ENCODE measurements at regions not wholly inside any gene's neighbourhood (a gene's known extent, or its start where the extent isn't known, plus 50 kb on each side); places are given as distances from the start of the nearest gene placed in this dataset.

GRCh38 chr17:36784633-36785032 is 152.6 kb upstream of the LHX1 start:
- H3K79me2 ChIP-seq (ENCODE audit: control insufficient read depth in 1 of 2, insufficient read depth in 2 of 2, low read length in 2 of 2): no peaks in the 10 kb centered on the region
- POLR2A ChIA-PET (ENCODE audit: partially characterized antibody): interaction anchor here (0.9 kb wide), 1 partner anchor 10 kb away, joined by 3 read pairs; no protein-coding TSS in a partner anchor
- no peaks in the 10 kb centered on the region for H3K36me3 ChIP-seq (ENCODE audit: control insufficient read depth in 2 of 4, insufficient read depth in 4 of 4, low read length in 3 of 4)
- no peak overlapping the region for H3K14ac ChIP-seq (ENCODE audit: insufficient read length)
- H4K5ac ChIP-seq (ENCODE audit: insufficient read length, low read depth, low read length): no peak overlapping the region
- H3K56ac ChIP-seq (replicated peaks; ENCODE audit: insufficient read length, low read depth, low read length): no peak overlapping the region
- H3K4me3 ChIP-seq (ENCODE audit: extremely low read depth in 1 of 4, insufficient read depth in 2 of 4, low read depth in 3 of 4, low read length in 4 of 4): no peak overlapping the region
- no peak overlapping the region for H3K4me2 ChIP-seq (ENCODE audit: insufficient read depth in 1 of 2, low read depth in 2 of 2, low read length in 2 of 2)
- H3K23me2 ChIP-seq (ENCODE audit: low read depth, low read length): no peaks in the 10 kb centered on the region
- no peak for DNase-seq (ENCODE audit: low read depth in 1 of 2, low spot score in 2 of 2)
- no peak overlapping the region for H3K23ac ChIP-seq (ENCODE audit: insufficient read length)
- H3K79me1 ChIP-seq (ENCODE audit: low read depth, low read length): no peaks in the 10 kb centered on the region
- H2BK20ac ChIP-seq (ENCODE audit: low read length): no peak overlapping the region
- no peak overlapping the region for H4K91ac ChIP-seq (replicated peaks; ENCODE audit: insufficient read length, low read length)
- H3K4me1 ChIP-seq (replicated peaks in 1 of 4; ENCODE audit: control insufficient read depth in 3 of 4, insufficient read depth in 4 of 4, low read length in 3 of 4): no peaks in the 10 kb centered on the region
- no peaks in the 10 kb centered on the region for H3K27me3 ChIP-seq (replicated peaks in 1 of 4; ENCODE audit: control insufficient read depth in 3 of 4, extremely low read depth in 1 of 4, insufficient read depth in 3 of 4, low read length in 3 of 4)
- no peak overlapping the region for H3K9ac ChIP-seq (replicated peaks in 1 of 4; ENCODE audit: extremely low read depth in 1 of 4, low read depth in 3 of 4, low read length in 3 of 4)
- CTCF ChIA-PET (ENCODE audit: partially characterized antibody): interaction anchor here (1.5 to 1.9 kb wide), 3 partner anchors 9 to 160 kb away, joined by 3 to 7 read pairs (median 4); no protein-coding TSS in a partner anchor
- TF ChIP-seq EGR1 (IDR thresholded peaks at IDR 0.05; ENCODE audit: borderline replicate concordance, low read depth, low read length): no peak
- TF ChIP-seq EZH2 (IDR thresholded peaks at IDR 0.05; ENCODE audit: low read depth, low read length, severe bottlenecking): no peak
- TF ChIP-seq CTBP2 (IDR thresholded peaks at IDR 0.05; ENCODE audit: borderline replicate concordance, insufficient read depth, insufficient read length, low read length): no peak
- no peak for TF ChIP-seq RXRA (IDR thresholded peaks at IDR 0.05; ENCODE audit: insufficient read depth, low read depth, low read length)
- TF ChIP-seq ASH2L (IDR thresholded peaks at IDR 0.05; ENCODE audit: low read length): no peak
- no peak for TF ChIP-seq SIX5 (IDR thresholded peaks at IDR 0.05; ENCODE audit: low read depth, low read length)
- TF ChIP-seq SUZ12 (IDR thresholded peaks at IDR 0.05; ENCODE audit: low read length): no peak
- TF ChIP-seq TBP (IDR thresholded peaks at IDR 0.05; ENCODE audit: low read depth, low read length): no peak
- TF ChIP-seq ZNF274 (IDR thresholded peaks at IDR 0.05; ENCODE audit: borderline replicate concordance, extremely low read depth, low read length): no peak
- no peak for TF ChIP-seq KDM5A (IDR thresholded peaks at IDR 0.05; ENCODE audit: low read length)
- TF ChIP-seq BCL11A (IDR thresholded peaks at IDR 0.05; ENCODE audit: low read depth in 2 of 2, low read length in 2 of 2): no peak
- TF ChIP-seq SIRT6 (IDR thresholded peaks at IDR 0.05; ENCODE audit: low read length): no peak
- no peak for TF ChIP-seq POLR2A (IDR thresholded peaks at IDR 0.05; ENCODE audit: control extremely low read depth in 1 of 2, low read depth in 2 of 2, low read length in 2 of 2)
- no peak for TF ChIP-seq NANOG (IDR thresholded peaks at IDR 0.05; ENCODE audit: insufficient read depth, low read depth, low read length, poor library complexity, severe bottlenecking)
- TF ChIP-seq RNF2 (IDR thresholded peaks at IDR 0.05; ENCODE audit: borderline replicate concordance, low read depth, low read length, missing control alignments, poor library complexity, severe bottlenecking): no peak
- H2BK15ac ChIP-seq (ENCODE audit: low read length): no peak overlapping the region
- H4K8ac ChIP-seq (ENCODE audit: extremely low read depth, insufficient read depth, low read length): no peak overlapping the region
- no peak for FAIRE-seq
- no peaks in the 10 kb centered on the region for H4K20me1 ChIP-seq (replicated peaks in 1 of 2; ENCODE audit: control insufficient read depth in 1 of 2, insufficient read depth in 2 of 2, low read length in 2 of 2)
- no peak overlapping the region for H3K27ac ChIP-seq (ENCODE audit: low read depth, low read length)
- H2AFZ ChIP-seq (ENCODE audit: low read length): no peak overlapping the region
- no peak overlapping the region for H3K18ac ChIP-seq (ENCODE audit: extremely low read depth, low read length)
- H3K4ac ChIP-seq (replicated peaks; ENCODE audit: insufficient read length, low read depth, low read length): no peak overlapping the region
- no peak overlapping the region; the same call in 1 of the 2 replicates for H2AK5ac ChIP-seq (ENCODE audit: low read depth, low read length)
- H2BK5ac ChIP-seq (ENCODE audit: low read depth, low read length): no peak overlapping the region
- WGBS, 2 experiments (ENCODE audit: extremely low coverage in 1 of 2, insufficient coverage in 1 of 2, insufficient read length in 1 of 2, insufficient replicate concordance in 2 of 2, low coverage in 1 of 2, low lambda C conversion rate in 2 of 2, missing lambda C conversion rate in 1 of 2): 81% methylated on average over 1 of the region's 1 CpG; no CpG with 5 or more reads in 1 of the 2 experiments
- peaks cover 0 to 2% of the 10 kb centered on the region in 2 experiments; a peak in 1 of 4 replicates for H3K9me3 ChIP-seq (ENCODE audit: insufficient read depth in 2 of 2, low read depth in 1 of 2, low read length in 1 of 2)
- no peak overlapping the region for H2BK120ac ChIP-seq (replicated peaks; ENCODE audit: low read depth, low read length)
- 0 out of 2 replicates have a peak overlapping the region, but pooled peaks have one; percentile 12 for H2BK12ac ChIP-seq (ENCODE audit: low read depth, low read length)
